ENCODE measurements at regions not wholly inside any gene's neighbourhood (a gene's known extent, or its start where the extent isn't known, plus 50 kb on each side); places are given as distances from the start of the nearest gene placed in this dataset.

GRCh38 chr3:4053975-4054374, 249.2 kb upstream of the SETMAR start:
- H3K4me3 ChIP-seq (ENCODE audit: low read length) = no peak overlapping the region
- TF ChIP-seq, protein P1, sequence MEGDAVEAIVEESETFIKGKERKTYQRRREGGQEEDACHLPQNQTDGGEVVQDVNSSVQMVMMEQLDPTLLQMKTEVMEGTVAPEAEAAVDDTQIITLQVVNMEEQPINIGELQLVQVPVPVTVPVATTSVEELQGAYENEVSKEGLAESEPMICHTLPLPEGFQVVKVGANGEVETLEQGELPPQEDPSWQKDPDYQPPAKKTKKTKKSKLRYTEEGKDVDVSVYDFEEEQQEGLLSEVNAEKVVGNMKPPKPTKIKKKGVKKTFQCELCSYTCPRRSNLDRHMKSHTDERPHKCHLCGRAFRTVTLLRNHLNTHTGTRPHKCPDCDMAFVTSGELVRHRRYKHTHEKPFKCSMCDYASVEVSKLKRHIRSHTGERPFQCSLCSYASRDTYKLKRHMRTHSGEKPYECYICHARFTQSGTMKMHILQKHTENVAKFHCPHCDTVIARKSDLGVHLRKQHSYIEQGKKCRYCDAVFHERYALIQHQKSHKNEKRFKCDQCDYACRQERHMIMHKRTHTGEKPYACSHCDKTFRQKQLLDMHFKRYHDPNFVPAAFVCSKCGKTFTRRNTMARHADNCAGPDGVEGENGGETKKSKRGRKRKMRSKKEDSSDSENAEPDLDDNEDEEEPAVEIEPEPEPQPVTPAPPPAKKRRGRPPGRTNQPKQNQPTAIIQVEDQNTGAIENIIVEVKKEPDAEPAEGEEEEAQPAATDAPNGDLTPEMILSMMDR (conservative IDR thresholded peaks at IDR 0.05; ENCODE audit: low read length) = no peak
- no peak for DNase-seq (ENCODE audit: low read depth)

- TF ChIP-seq, protein P1 (conservative IDR thresholded peaks at IDR 0.05; ENCODE audit: low read length) = no peak
- no peak overlapping the region for H3K4me3 ChIP-seq (ENCODE audit: low read length)
- DNase-seq (ENCODE audit: low read depth) = peak; percentile 4
These were observed 243.1 kb upstream of the SETMAR start for GRCh38 chr3:4060064-4060463.

- DNase-seq (ENCODE audit: low read depth) = no peak
- TF ChIP-seq, protein P1 (conservative IDR thresholded peaks at IDR 0.05; ENCODE audit: low read length) = no peak
- no peak overlapping the region for H3K4me3 ChIP-seq (ENCODE audit: low read length)
These were observed 242.6 kb upstream of the SETMAR start for GRCh38 chr3:4060603-4061002.

GRCh38 chr3:4061195-4061594, 242.0 kb upstream of the SETMAR start:
- H3K4me3 ChIP-seq (ENCODE audit: low read length) = no peak overlapping the region
- no peak for DNase-seq (ENCODE audit: low read depth)
- TF ChIP-seq, protein P1 (conservative IDR thresholded peaks at IDR 0.05; ENCODE audit: low read length) = no peak

- DNase-seq (ENCODE audit: low read depth) = no peak
- TF ChIP-seq, protein P1 (conservative IDR thresholded peaks at IDR 0.05; ENCODE audit: low read length) = no peak
- H3K4me3 ChIP-seq (ENCODE audit: low read length) = no peak overlapping the region
These were observed 241.3 kb upstream of the SETMAR start for GRCh38 chr3:4061783-4062360.

GRCh38 chr3:4062621-4063020, 240.5 kb upstream of the SETMAR start:
- TF ChIP-seq, protein P1 (conservative IDR thresholded peaks at IDR 0.05; ENCODE audit: low read length) = no peak
- H3K4me3 ChIP-seq (ENCODE audit: low read length) = no peak overlapping the region
- DNase-seq (ENCODE audit: low read depth) = no peak

- TF ChIP-seq, protein P1 (conservative IDR thresholded peaks at IDR 0.05; ENCODE audit: low read length) = no peak
- DNase-seq (ENCODE audit: low read depth) = no peak
- no peak overlapping the region for H3K4me3 ChIP-seq (ENCODE audit: low read length)
These were observed 239.1 kb upstream of the SETMAR start for GRCh38 chr3:4063916-4064574.

All from AG10803 (cell line).